ENCODE measurements at regions not wholly inside any gene's neighbourhood (a gene's known extent, or its start where the extent isn't known, plus 50 kb on each side); places are given as distances from the start of the nearest gene placed in this dataset.

DNA sequence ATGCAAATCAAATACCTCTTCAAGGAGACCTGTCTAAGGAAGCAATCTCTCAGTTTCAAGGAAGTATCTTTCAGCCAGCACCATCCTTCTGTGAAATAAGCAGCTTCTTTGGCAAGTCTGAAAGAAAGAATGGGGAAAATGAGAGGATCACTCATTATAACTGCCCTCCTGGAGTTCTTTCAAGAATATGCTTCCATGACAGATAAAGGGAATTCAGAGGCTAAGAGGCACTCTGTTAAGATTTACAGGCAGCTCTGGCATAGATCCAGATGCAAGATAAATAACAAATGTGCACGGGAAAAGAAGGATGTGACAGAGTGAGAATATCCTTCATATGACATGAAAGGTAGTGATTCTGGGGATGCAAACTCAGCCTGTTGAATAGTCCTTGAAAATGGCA lies 348.2 kb upstream of the CCNG1 start:
- TF ChIP-seq, protein P1, sequence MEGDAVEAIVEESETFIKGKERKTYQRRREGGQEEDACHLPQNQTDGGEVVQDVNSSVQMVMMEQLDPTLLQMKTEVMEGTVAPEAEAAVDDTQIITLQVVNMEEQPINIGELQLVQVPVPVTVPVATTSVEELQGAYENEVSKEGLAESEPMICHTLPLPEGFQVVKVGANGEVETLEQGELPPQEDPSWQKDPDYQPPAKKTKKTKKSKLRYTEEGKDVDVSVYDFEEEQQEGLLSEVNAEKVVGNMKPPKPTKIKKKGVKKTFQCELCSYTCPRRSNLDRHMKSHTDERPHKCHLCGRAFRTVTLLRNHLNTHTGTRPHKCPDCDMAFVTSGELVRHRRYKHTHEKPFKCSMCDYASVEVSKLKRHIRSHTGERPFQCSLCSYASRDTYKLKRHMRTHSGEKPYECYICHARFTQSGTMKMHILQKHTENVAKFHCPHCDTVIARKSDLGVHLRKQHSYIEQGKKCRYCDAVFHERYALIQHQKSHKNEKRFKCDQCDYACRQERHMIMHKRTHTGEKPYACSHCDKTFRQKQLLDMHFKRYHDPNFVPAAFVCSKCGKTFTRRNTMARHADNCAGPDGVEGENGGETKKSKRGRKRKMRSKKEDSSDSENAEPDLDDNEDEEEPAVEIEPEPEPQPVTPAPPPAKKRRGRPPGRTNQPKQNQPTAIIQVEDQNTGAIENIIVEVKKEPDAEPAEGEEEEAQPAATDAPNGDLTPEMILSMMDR (IDR thresholded peaks at IDR 0.05; ENCODE audit: insufficient read depth, low read length, poor library complexity, severe bottlenecking) = no peak
- no peak for TF ChIP-seq EZH2phosphoT487 (conservative IDR thresholded peaks at IDR 0.05; ENCODE audit: low read length)

Data from SU-DHL-6 (cell line).